SH-SY5Y (cell line): ENCODE measurements at regions not wholly inside any gene's neighbourhood (a gene's known extent, or its start where the extent isn't known, plus 50 kb on each side); places are given as distances from the start of the nearest gene placed in this dataset.

ENCODE experiments used
- GATA2 ChIP-seq: IDR thresholded peaks from 2 replicates; pipeline ENCODE4 v1.6.1; 2011; ENCODE audit warnings: mild to moderate bottlenecking, low read depth, low read length
- GATA3 ChIP-seq: IDR thresholded peaks from 2 replicates; pipeline ENCODE4 v1.6.1; 2011; ENCODE audit warnings: low read depth, mild to moderate bottlenecking, low read length, moderate library complexity

DNA sequence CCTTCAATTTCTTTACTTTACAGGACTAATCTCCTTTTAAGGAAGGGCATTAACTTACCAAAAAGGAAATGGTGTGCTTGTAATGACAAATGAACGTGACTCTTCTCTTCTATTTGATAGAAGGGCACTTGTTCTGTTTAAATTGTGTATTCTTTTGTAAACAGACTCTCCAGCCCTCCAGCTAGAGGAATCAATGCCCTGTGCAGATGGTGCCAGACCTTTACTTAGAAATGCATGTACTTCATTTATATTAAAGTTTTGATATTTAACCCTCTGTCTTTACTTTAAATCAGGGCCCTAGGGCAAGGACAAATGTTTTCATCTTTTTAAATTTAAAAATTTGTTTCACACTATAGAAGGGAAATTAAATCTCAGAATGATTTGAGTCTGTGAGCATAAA, 355.1 kb downstream of the GBE1 start:
- no peak for TF ChIP-seq GATA2
- TF ChIP-seq GATA3: no peak
